ENCODE measurements at regions not wholly inside any gene's neighbourhood (a gene's known extent, or its start where the extent isn't known, plus 50 kb on each side); places are given as distances from the start of the nearest gene placed in this dataset.

GRCh38 chr22:44386386-44387035 lies 73.8 kb upstream of the SHISAL1 start:
- no peak for DNase-seq

- no peak for DNase-seq
Measured at GRCh38 chr22:44385781-44386180, 73.0 kb upstream of the SHISAL1 start.

- no peak for DNase-seq
Measured at GRCh38 chr22:44385296-44385610, 72.5 kb upstream of the SHISAL1 start.

- no peak for DNase-seq
Measured at GRCh38 chr22:44384563-44385295, 72.0 kb upstream of the SHISAL1 start.

- peak; percentile 5 for DNase-seq
Measured at GRCh38 chr22:44383652-44384562, 71.2 kb upstream of the SHISAL1 start.

- DNase-seq: no peak
Measured at GRCh38 chr22:44383064-44383575, 70.4 kb upstream of the SHISAL1 start.

- peak; percentile 56 for DNase-seq
Measured at GRCh38 chr22:44382116-44383038, 69.6 kb upstream of the SHISAL1 start.

GRCh38 chr22:44381761-44382115 lies 69.0 kb upstream of the SHISAL1 start:
- no peak for DNase-seq

- no peak for DNase-seq
Measured at GRCh38 chr22:44380756-44381486, 68.2 kb upstream of the SHISAL1 start.

GRCh38 chr22:44379817-44380755 lies 67.3 kb upstream of the SHISAL1 start:
- DNase-seq: no peak

GRCh38 chr22:44378380-44378779 lies 65.6 kb upstream of the SHISAL1 start:
- no peak for DNase-seq

GRCh38 chr22:44375451-44375850 lies 62.7 kb upstream of the SHISAL1 start:
- DNase-seq: no peak

- no peak for DNase-seq
Measured at GRCh38 chr22:44373234-44373633, 60.5 kb upstream of the SHISAL1 start.

GRCh38 chr22:44372611-44373010 lies 59.9 kb upstream of the SHISAL1 start:
- no peak for DNase-seq

GRCh38 chr22:44371741-44372525 lies 59.2 kb upstream of the SHISAL1 start:
- no peak for DNase-seq

GRCh38 chr22:44369916-44370801 lies 57.4 kb upstream of the SHISAL1 start:
- no peak for DNase-seq

GRCh38 chr22:44369293-44369661 lies 56.5 kb upstream of the SHISAL1 start:
- DNase-seq: no peak

- DNase-seq: no peak
Measured at GRCh38 chr22:44368611-44369292, 56.0 kb upstream of the SHISAL1 start.
